WI38 (cell line): ENCODE measurements at regions not wholly inside any gene's neighbourhood (a gene's known extent, or its start where the extent isn't known, plus 50 kb on each side); places are given as distances from the start of the nearest gene placed in this dataset.
"Not testable (repeated sequence)": the region's sequence is repeated elsewhere in the genome, so short reads cannot be mapped to it uniquely, and the experiment has no call there.

Source experiments
- H3K4me3 ChIP-seq: 2 replicates; pipeline ENCODE4 v1.5.1; 2011; ENCODE audit warnings: low read depth, mild to moderate bottlenecking, control low read depth, low read length
- TF ChIP-seq, protein P1 (sequence below): IDR thresholded peaks from 2 replicates; pipeline ENCODE4 v1.5.1; 2012; ENCODE audit warnings: low read depth, mild to moderate bottlenecking, control low read depth, low read length

DNA sequence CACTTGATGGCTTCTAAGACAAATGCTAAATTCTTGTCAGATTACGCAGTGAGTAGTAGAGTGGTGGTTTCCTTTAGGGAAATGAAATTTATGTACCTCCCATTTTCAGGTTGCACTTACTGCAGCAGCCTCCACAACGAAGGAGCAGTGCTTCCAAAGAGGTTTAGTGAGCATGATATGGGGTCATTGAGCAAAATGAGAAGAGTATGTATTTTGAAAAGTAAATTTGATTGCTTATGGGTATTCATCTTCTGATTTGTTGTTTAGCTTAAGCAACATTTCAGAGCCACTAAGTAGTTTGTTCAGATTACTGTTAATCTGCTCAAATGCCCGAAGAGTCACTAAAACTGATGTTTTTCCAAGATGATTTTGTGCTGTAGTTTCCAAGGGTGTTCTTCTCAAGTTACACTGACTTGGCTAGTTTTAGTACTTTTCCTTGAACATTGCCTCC lies 493.6 kb downstream of the PCNX1 start:
- TF ChIP-seq, protein P1, sequence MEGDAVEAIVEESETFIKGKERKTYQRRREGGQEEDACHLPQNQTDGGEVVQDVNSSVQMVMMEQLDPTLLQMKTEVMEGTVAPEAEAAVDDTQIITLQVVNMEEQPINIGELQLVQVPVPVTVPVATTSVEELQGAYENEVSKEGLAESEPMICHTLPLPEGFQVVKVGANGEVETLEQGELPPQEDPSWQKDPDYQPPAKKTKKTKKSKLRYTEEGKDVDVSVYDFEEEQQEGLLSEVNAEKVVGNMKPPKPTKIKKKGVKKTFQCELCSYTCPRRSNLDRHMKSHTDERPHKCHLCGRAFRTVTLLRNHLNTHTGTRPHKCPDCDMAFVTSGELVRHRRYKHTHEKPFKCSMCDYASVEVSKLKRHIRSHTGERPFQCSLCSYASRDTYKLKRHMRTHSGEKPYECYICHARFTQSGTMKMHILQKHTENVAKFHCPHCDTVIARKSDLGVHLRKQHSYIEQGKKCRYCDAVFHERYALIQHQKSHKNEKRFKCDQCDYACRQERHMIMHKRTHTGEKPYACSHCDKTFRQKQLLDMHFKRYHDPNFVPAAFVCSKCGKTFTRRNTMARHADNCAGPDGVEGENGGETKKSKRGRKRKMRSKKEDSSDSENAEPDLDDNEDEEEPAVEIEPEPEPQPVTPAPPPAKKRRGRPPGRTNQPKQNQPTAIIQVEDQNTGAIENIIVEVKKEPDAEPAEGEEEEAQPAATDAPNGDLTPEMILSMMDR = no peak
- no peak overlapping the region for H3K4me3 ChIP-seq

DNA sequence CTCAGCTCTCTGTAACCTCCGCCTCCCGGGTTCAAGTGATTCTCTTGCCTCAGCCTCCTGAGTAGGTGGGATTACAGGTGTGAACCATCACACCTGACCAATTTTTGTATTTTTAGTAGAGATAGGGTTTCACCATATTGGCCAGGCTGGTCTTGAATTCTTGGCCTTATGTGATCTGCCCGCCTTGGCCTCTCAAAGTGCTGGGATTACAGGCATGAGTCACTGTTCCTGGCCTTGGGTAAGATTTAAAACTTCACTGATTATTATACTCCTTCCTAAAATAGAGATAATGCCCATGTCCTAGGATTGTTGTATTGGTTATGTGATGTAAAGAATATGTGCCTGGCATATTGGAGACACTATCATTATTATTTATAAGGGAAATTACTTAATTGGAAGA lies 495.2 kb downstream of the PCNX1 start:
- H3K4me3 ChIP-seq = not testable (repeated sequence)

DNA sequence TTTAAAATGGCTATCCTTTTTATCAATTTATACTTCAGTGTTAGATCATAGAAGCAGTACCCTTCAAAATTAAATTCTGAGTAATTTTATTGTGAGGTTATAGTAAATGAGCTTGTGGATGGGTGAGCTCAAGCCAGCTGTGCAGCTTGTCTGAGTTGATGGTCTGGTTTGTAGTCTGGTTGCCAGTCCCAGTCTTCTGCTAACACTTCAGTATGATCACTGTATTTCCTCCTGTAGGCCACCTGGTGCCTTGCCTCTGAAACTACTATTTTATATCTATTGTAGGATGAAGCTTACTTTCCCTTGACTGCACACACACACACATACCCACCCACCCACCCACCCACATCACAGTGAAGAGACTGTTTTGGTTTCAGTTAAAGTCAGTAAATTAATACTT lies 496.4 kb downstream of the PCNX1 start:
- TF ChIP-seq, protein P1 = no peak
- H3K4me3 ChIP-seq = no peak overlapping the region

DNA sequence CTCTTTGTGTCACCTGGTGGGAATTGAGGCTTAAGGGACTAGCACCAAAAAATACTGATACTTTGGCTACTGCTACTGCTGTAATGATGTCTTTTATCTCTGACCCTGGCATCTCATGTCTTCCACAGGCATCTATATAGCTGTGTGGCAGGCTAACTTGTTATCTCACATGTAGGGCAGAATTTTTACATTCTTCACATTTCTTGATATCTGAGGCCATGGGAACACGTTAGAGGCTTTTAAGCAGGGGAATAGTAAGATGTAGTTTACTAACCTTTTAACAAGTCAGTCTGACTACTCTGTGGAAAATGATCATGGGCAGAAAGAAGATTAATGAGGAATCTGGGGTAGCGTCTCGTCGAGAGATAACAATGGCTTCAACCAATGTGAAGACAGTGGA lies 498.4 kb downstream of the PCNX1 start:
- TF ChIP-seq, protein P1 = no peak
- no peak overlapping the region for H3K4me3 ChIP-seq

DNA sequence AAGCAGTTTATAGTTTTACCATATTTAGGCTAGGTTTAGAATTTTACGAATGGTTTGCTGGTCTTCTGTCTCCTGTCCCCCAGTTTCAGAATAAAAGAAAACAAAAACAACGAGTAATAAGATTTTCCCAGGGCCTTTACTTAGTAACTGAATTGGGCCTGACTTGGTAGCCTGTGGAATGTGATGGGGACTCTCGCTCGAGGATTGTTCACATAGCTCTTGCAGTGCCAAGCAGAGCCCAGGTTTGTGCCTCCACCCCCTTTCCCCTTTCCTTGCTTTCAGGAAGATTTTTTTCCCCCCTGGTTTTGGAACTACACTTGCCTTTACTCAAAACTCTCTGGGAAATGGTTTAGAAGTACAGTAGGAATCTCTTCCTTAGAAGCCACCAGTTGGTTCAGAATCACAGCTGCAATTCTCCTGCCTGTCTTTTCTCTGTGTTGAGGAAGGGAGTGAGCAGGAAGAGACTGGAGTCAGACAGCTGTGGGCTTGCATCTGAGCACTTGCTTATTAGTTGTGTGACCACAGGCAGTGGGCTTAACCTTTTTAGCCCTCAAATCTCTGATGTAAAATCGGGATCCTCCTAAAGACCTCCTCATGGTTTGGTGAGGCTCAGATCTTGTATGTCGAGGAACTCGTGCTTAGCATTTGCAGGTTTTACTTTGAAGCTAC lies 501.2 kb downstream of the PCNX1 start:
- TF ChIP-seq, protein P1 = no peak
- H3K4me3 ChIP-seq = no peak overlapping the region

DNA sequence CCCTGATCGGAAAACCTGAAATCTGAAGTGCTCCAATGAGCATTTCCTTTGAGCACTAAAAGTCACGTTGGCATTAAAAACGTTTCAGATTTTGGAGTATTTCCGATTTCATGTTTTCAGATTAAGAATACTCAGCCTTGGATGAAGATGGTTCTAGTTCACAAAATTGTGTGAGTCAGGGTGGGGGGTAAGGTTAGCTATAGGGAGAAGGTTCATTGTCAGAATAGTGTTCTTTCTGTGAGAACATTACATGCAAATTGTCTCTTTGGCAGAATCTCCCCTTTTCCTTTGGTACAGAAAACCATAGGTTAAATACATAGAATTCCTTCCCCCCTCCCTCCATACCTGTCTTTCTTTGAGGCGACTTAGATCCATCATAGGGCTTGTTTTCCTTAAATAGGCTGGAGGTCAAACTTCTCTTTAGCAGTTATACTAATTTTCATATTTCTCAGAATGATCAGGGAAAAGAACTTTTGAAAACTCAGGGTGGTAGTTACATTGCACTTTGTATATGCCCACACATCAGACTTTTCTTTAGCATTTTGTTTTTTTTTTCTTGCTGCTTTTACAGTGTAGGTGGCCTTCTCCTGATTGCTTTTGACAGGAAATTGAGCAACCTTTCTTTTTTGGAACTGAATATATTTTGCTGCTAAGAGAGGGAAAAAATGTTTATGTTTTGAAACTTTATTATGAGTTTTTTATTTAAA lies 503.5 kb downstream of the PCNX1 start:
- TF ChIP-seq, protein P1 = no peak
- H3K4me3 ChIP-seq = no peak overlapping the region

DNA sequence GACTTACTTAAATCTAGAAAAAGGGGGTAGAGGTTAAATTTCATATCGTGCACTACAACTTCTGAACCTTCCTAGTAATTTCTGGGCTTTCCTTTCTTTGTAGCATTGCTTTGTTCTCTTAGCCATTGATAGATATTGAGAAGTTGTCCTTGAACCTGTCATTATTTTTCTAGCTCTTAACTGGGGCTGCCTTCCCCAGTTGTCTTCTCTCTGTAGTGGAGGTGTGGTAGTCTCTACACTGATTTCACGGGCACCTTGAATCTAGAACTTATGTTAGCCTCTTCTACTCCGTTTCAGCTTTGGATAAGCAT lies 504.0 kb downstream of the PCNX1 start:
- H3K4me3 ChIP-seq = no peak overlapping the region
- TF ChIP-seq, protein P1 = no peak
